HepG2 (cell line): ENCODE measurements at regions not wholly inside any gene's neighbourhood (a gene's known extent, or its start where the extent isn't known, plus 50 kb on each side); places are given as distances from the start of the nearest gene placed in this dataset.
A peak's percentile ranks its signal among the peaks of the same experiment; 100 is the strongest.

ENCODE experiments used
- AHR ChIP-seq: IDR thresholded peaks from 2 replicates; pipeline ENCODE4 v1.6.1; 2018; ENCODE audit warnings: missing genetic modification reagents, missing compliant biosample characterization
- BCL6 ChIP-seq: IDR thresholded peaks from 2 replicates; pipeline ENCODE4 v1.6.1; 2016; ENCODE audit warnings: missing genetic modification reagents, missing compliant biosample characterization
- ELF1 ChIP-seq: sonication (generic); formaldehyde crosslinking; IDR thresholded peaks from 2 replicates; pipeline ENCODE4 v1.4.0; 2020; ENCODE audit warnings: missing genetic modification reagents
- ETV5 ChIP-seq: IDR thresholded peaks from 2 replicates; pipeline ENCODE4 v1.6.1; 2018; ENCODE audit warnings: missing biosample characterization, missing genetic modification reagents, inconsistent platforms, borderline replicate concordance
- HIVEP1 ChIP-seq: sonication (generic); formaldehyde crosslinking; IDR thresholded peaks from 2 replicates; pipeline ENCODE4 v1.4.0; 2020; ENCODE audit warnings: mild to moderate bottlenecking, missing genetic modification reagents
- IRX3 ChIP-seq: sonication (generic); formaldehyde crosslinking; IDR thresholded peaks from 2 replicates; pipeline ENCODE4 v1.8.1; 2023; ENCODE audit warnings: mild to moderate bottlenecking, low read depth, missing genetic modification reagents, borderline replicate concordance
- RFXAP ChIP-seq: sonication (generic); formaldehyde crosslinking; IDR thresholded peaks from 2 replicates; pipeline ENCODE4 v1.4.0; 2020; ENCODE audit warnings: missing genetic modification reagents, borderline replicate concordance
- TSC22D2 ChIP-seq: sonication (generic); formaldehyde crosslinking; IDR thresholded peaks from 2 replicates; pipeline ENCODE4 v1.5.1; 2020; ENCODE audit warnings: missing genetic modification reagents, mild to moderate bottlenecking, borderline replicate concordance
- ZBED4 ChIP-seq: sonication (generic); formaldehyde crosslinking; IDR thresholded peaks from 2 replicates; pipeline ENCODE4 v1.4.0; 2020; ENCODE audit warnings: missing genetic modification reagents, borderline replicate concordance
- ZNF143 ChIP-seq: sonication (generic); formaldehyde crosslinking; IDR thresholded peaks from 2 replicates; pipeline ENCODE4 v1.4.0; 2020; ENCODE audit warnings: missing genetic modification reagents
- ZNF292 ChIP-seq: sonication (generic); formaldehyde crosslinking; IDR thresholded peaks from 2 replicates; pipeline ENCODE4 v1.8.1; 2022; ENCODE audit warnings: mild to moderate bottlenecking, low read depth, missing genetic modification reagents, borderline replicate concordance
- ZNF552 ChIP-seq: sonication (generic); formaldehyde crosslinking; IDR thresholded peaks from 2 replicates; pipeline ENCODE4 v1.9.0; 2022; ENCODE audit warnings: missing genetic modification reagents, mild to moderate bottlenecking, borderline replicate concordance
- ZNF607 ChIP-seq: sonication (generic); formaldehyde crosslinking; IDR thresholded peaks from 2 replicates; pipeline ENCODE4 v1.5.1; 2020; ENCODE audit warnings: missing genetic modification reagents, mild to moderate bottlenecking, borderline replicate concordance
- ZNF781 ChIP-seq: sonication (generic); formaldehyde crosslinking; IDR thresholded peaks from 2 replicates; pipeline ENCODE4 v1.5.1; 2020; ENCODE audit warnings: borderline replicate concordance, mild to moderate bottlenecking, missing genetic modification reagents; ENCODE audit errors: not compliant biosample characterization
- ZNF800 ChIP-seq: sonication (generic); formaldehyde crosslinking; IDR thresholded peaks from 2 replicates; pipeline ENCODE4 v1.4.0; 2020; ENCODE audit warnings: missing genetic modification reagents
- TF ChIP-seq, protein P1 (sequence below): IDR thresholded peaks from 2 replicates; pipeline ENCODE4 v1.6.1; 2016; ENCODE audit warnings: mild to moderate bottlenecking

- TF ChIP-seq RFXAP (CRISPR knock-in tag) (0 out of 2 replicates have a peak, but pooled peaks have one; percentile 32), BCL6 (CRISPR knock-in tag) (peak; percentile 68), ZNF143 (CRISPR knock-in tag) (no peak), ZNF607 (no peak), ZNF292 (CRISPR knock-in tag) (peak; percentile 21; the same call in 1 of the 2 replicates), ZNF552 (CRISPR knock-in tag) (no peak), IRX3 (CRISPR knock-in tag) (no peak), TSC22D2 (CRISPR knock-in tag) (no peak), HIVEP1 (no peak), ZBED4 (CRISPR knock-in tag) (no peak), ZNF800 (no peak), ETV5 (CRISPR knock-in tag) (peak; percentile 43; the same call in 1 of the 2 replicates), AHR (CRISPR knock-in tag) (no peak), ZNF781 (no peak), ELF1 (CRISPR knock-in tag) (peak; percentile 49; the same call in 1 of the 2 replicates)
- TF ChIP-seq, protein P1, sequence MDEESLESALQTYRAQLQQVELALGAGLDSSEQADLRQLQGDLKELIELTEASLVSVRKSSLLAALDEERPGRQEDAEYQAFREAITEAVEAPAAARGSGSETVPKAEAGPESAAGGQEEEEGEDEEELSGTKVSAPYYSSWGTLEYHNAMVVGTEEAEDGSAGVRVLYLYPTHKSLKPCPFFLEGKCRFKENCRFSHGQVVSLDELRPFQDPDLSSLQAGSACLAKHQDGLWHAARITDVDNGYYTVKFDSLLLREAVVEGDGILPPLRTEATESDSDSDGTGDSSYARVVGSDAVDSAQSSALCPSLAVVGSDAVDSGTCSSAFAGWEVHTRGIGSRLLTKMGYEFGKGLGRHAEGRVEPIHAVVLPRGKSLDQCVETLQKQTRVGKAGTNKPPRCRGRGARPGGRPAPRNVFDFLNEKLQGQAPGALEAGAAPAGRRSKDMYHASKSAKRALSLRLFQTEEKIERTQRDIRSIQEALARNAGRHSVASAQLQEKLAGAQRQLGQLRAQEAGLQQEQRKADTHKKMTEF = peak; percentile 33; the same call in 1 of the 2 replicates
These were observed 96.8 kb downstream of the BOD1L2 start (continued) for GRCh38 chr18:57243624-57244179.
